HL-60 (cell line): ENCODE measurements at regions not wholly inside any gene's neighbourhood (a gene's known extent, or its start where the extent isn't known, plus 50 kb on each side); places are given as distances from the start of the nearest gene placed in this dataset.

Source experiments
- POLR2AphosphoS5 ChIP-seq: IDR thresholded peaks from 2 replicates; pipeline ENCODE4 v1.6.1; 2012; ENCODE audit warnings: low read depth
- SPI1 ChIP-seq: IDR thresholded peaks from 2 replicates; pipeline ENCODE4 v1.6.1; 2012; ENCODE audit warnings: low read depth, mild to moderate bottlenecking, borderline replicate concordance
- TF ChIP-seq, protein P1 (sequence below): IDR thresholded peaks from one replicate; pipeline ENCODE4 v1.5.1; 2011; ENCODE audit warnings: low read length, control low read depth, inconsistent platforms; ENCODE audit not compliant: insufficient read depth
- TF ChIP-seq, protein P2 (sequence below): IDR thresholded peaks from 2 replicates; pipeline ENCODE4 v1.6.1; 2012; ENCODE audit warnings: low read depth; ENCODE audit not compliant: insufficient replicate concordance

DNA sequence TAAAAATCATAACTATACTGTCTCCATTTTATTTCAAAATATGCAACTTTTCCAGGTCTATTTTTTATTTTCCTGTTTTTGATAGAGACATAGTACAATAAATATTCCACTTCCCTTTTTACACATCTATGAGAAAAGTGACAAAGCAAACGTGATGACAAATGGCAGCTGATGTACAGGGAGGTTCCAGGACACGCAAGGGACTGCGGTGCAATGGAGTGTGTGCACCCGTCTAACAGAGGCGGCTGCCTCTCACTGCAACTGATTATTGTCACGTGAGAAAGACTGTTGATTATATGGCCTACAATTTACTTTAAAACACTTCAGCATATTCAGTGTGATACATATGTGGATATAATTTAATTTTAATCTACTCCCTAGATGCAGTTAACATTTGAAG is 142.6 kb downstream of the LRRC30 start:
- TF ChIP-seq, protein P1, sequence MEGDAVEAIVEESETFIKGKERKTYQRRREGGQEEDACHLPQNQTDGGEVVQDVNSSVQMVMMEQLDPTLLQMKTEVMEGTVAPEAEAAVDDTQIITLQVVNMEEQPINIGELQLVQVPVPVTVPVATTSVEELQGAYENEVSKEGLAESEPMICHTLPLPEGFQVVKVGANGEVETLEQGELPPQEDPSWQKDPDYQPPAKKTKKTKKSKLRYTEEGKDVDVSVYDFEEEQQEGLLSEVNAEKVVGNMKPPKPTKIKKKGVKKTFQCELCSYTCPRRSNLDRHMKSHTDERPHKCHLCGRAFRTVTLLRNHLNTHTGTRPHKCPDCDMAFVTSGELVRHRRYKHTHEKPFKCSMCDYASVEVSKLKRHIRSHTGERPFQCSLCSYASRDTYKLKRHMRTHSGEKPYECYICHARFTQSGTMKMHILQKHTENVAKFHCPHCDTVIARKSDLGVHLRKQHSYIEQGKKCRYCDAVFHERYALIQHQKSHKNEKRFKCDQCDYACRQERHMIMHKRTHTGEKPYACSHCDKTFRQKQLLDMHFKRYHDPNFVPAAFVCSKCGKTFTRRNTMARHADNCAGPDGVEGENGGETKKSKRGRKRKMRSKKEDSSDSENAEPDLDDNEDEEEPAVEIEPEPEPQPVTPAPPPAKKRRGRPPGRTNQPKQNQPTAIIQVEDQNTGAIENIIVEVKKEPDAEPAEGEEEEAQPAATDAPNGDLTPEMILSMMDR = no peak
- TF ChIP-seq POLR2AphosphoS5 (no peak), SPI1 (no peak)
- TF ChIP-seq, protein P2, sequence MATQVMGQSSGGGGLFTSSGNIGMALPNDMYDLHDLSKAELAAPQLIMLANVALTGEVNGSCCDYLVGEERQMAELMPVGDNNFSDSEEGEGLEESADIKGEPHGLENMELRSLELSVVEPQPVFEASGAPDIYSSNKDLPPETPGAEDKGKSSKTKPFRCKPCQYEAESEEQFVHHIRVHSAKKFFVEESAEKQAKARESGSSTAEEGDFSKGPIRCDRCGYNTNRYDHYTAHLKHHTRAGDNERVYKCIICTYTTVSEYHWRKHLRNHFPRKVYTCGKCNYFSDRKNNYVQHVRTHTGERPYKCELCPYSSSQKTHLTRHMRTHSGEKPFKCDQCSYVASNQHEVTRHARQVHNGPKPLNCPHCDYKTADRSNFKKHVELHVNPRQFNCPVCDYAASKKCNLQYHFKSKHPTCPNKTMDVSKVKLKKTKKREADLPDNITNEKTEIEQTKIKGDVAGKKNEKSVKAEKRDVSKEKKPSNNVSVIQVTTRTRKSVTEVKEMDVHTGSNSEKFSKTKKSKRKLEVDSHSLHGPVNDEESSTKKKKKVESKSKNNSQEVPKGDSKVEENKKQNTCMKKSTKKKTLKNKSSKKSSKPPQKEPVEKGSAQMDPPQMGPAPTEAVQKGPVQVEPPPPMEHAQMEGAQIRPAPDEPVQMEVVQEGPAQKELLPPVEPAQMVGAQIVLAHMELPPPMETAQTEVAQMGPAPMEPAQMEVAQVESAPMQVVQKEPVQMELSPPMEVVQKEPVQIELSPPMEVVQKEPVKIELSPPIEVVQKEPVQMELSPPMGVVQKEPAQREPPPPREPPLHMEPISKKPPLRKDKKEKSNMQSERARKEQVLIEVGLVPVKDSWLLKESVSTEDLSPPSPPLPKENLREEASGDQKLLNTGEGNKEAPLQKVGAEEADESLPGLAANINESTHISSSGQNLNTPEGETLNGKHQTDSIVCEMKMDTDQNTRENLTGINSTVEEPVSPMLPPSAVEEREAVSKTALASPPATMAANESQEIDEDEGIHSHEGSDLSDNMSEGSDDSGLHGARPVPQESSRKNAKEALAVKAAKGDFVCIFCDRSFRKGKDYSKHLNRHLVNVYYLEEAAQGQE = no peak
